ENCODE measurements at regions not wholly inside any gene's neighbourhood (a gene's known extent, or its start where the extent isn't known, plus 50 kb on each side); places are given as distances from the start of the nearest gene placed in this dataset.

- no peak for FAIRE-seq
Observed at GRCh38 chr12:71233083-71233482, 75.3 kb upstream of the TSPAN8 start.

- no peak for FAIRE-seq
Observed at GRCh38 chr12:71230542-71230941, 72.7 kb upstream of the TSPAN8 start.

GRCh38 chr12:71223139-71223538, 65.3 kb upstream of the TSPAN8 start:
- no peak for FAIRE-seq

- no peak for FAIRE-seq
Observed at GRCh38 chr12:71222436-71222835, 64.6 kb upstream of the TSPAN8 start.

- FAIRE-seq = no peak
Observed at GRCh38 chr12:71220260-71220659, 62.5 kb upstream of the TSPAN8 start.

- no peak for FAIRE-seq
Observed at GRCh38 chr12:71219224-71219623, 61.4 kb upstream of the TSPAN8 start.

GRCh38 chr12:71218616-71219015, 60.8 kb upstream of the TSPAN8 start:
- no peak for FAIRE-seq

GRCh38 chr12:71216725-71217579, 59.2 kb upstream of the TSPAN8 start:
- FAIRE-seq = peak; percentile 98

- FAIRE-seq = no peak
Observed at GRCh38 chr12:71214511-71215285, 56.9 kb upstream of the TSPAN8 start.

GRCh38 chr12:71208053-71208685, 50.4 kb upstream of the TSPAN8 start:
- peak; percentile 92 for FAIRE-seq

Measured in islet of Langerhans (tissue), 1 donor.